Loucy (cell line): ENCODE measurements at regions not wholly inside any gene's neighbourhood (a gene's known extent, or its start where the extent isn't known, plus 50 kb on each side); places are given as distances from the start of the nearest gene placed in this dataset.

Experiments
- EZH2phosphoT487 ChIP-seq: fragments of 200-600 bp; IDR thresholded peaks from 2 replicates; pipeline ENCODE4 v1.6.1; 2018; ENCODE audit warnings: antibody characterized with exemption, mild to moderate bottlenecking, moderate library complexity, borderline replicate concordance
- TF ChIP-seq, protein P1 (sequence below): fragments of 200-600 bp; sonication (generic); conservative IDR thresholded peaks from 2 replicates; pipeline ENCODE4 v1.5.1; 2014; ENCODE audit warnings: mild to moderate bottlenecking, antibody characterized with exemption, low read length

DNA sequence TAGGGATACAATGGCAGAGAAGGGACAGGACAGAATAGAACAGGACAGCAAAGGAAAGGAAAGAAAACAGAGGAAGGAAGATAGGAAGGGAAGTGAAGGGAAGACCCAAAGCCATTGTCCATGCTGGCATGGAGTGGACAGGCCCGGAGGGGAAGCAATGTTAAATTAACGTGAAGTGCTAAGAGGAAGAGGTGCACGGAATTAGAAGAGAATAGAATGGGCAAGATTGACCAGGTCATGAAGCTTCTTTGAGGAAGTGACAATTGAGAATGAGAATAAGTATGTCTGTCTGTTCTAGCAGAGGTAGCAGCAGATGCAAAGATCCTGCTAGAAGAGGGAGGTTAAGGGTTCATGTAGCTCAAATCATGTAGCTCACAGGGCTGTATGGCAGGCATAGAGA, 117.2 kb downstream of the MAF start:
- TF ChIP-seq, protein P1, sequence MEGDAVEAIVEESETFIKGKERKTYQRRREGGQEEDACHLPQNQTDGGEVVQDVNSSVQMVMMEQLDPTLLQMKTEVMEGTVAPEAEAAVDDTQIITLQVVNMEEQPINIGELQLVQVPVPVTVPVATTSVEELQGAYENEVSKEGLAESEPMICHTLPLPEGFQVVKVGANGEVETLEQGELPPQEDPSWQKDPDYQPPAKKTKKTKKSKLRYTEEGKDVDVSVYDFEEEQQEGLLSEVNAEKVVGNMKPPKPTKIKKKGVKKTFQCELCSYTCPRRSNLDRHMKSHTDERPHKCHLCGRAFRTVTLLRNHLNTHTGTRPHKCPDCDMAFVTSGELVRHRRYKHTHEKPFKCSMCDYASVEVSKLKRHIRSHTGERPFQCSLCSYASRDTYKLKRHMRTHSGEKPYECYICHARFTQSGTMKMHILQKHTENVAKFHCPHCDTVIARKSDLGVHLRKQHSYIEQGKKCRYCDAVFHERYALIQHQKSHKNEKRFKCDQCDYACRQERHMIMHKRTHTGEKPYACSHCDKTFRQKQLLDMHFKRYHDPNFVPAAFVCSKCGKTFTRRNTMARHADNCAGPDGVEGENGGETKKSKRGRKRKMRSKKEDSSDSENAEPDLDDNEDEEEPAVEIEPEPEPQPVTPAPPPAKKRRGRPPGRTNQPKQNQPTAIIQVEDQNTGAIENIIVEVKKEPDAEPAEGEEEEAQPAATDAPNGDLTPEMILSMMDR = no peak
- no peak for TF ChIP-seq EZH2phosphoT487
